ENCODE measurements at regions not wholly inside any gene's neighbourhood (a gene's known extent, or its start where the extent isn't known, plus 50 kb on each side); places are given as distances from the start of the nearest gene placed in this dataset.

DNA sequence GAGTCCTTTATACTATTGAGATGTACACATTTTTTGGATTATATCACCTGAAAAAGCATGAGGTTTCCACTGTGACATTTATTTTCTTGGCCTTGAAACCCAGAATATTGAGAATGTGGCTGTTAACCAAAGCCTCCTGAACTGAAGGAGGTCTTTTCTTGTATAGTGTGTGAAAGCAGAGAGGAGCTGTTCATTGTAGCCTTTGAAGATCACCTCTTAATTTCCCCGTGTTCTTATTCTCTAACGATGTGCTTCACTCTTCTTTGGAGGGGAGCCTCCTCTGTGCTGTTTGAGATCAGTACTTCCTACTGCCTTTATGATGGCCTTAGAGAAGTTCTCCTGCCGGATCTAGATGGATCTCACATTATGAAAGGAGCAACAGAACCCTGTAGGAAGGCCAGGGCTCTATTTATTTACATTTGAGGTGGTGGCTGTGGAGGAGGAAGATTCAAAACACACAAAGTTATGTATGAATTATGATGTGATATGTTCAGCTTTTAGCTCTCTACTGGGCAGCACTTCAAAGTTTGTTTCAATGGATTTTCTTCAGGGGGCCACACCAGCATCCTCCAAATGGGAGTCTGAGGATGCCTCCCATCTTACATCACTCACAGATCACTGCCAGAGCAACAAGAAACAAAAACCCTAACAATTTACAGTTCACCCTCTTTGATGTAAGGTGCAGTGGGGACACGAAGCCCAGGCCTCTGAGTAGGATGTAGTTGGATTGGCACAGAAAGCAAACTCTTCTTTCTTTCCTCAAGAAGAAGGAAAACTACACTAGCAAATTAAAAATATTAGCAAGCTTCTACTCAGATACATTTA is 322.3 kb downstream of the DLEU7 start:
- DNase-seq (peak; percentile 75 to 95 (median 89)), ATAC-seq (ENCODE audit: insufficient read depth, low FRiP score) (no peak)
- TF ChIP-seq, protein P1, sequence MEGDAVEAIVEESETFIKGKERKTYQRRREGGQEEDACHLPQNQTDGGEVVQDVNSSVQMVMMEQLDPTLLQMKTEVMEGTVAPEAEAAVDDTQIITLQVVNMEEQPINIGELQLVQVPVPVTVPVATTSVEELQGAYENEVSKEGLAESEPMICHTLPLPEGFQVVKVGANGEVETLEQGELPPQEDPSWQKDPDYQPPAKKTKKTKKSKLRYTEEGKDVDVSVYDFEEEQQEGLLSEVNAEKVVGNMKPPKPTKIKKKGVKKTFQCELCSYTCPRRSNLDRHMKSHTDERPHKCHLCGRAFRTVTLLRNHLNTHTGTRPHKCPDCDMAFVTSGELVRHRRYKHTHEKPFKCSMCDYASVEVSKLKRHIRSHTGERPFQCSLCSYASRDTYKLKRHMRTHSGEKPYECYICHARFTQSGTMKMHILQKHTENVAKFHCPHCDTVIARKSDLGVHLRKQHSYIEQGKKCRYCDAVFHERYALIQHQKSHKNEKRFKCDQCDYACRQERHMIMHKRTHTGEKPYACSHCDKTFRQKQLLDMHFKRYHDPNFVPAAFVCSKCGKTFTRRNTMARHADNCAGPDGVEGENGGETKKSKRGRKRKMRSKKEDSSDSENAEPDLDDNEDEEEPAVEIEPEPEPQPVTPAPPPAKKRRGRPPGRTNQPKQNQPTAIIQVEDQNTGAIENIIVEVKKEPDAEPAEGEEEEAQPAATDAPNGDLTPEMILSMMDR (IDR thresholded peaks at IDR 0.05; ENCODE audit: control extremely low read depth, extremely low read depth): no peak
- H3K27me3 ChIP-seq (ENCODE audit: control insufficient read depth in 3 of 3, insufficient read depth in 3 of 3, low read length in 2 of 3): no peaks in the 10 kb centered on the region
- no peak overlapping the region for H3K4me3 ChIP-seq
- peaks cover 7 to 59% (median 27%) of the 10 kb centered on the region in 5 donors for H3K4me1 ChIP-seq (ENCODE audit: control insufficient read depth in 5 of 5, insufficient read depth in 5 of 5, low read length in 5 of 5)
- peak overlapping the region in 1 of 2 donors; percentile 57 for H3K9ac ChIP-seq (ENCODE audit: insufficient read depth in 1 of 2, low read length in 2 of 2)
- WGBS, 2 donors: 57 to 68% methylated on average over 4 of the region's 4 CpGs
- H3K36me3 ChIP-seq (ENCODE audit: control insufficient read depth in 4 of 4, insufficient read depth in 4 of 4, low read length in 4 of 4): no peaks in the 10 kb centered on the region
- no peaks in the 10 kb centered on the region for H3K9me3 ChIP-seq (ENCODE audit: control insufficient read depth in 4 of 4, insufficient read depth in 3 of 4, low read length in 3 of 4)
- peak overlapping the region in 1 of 2 donors; percentile 53 for H3K27ac ChIP-seq (ENCODE audit: low read depth in 1 of 2, low read length in 1 of 2)

DNA sequence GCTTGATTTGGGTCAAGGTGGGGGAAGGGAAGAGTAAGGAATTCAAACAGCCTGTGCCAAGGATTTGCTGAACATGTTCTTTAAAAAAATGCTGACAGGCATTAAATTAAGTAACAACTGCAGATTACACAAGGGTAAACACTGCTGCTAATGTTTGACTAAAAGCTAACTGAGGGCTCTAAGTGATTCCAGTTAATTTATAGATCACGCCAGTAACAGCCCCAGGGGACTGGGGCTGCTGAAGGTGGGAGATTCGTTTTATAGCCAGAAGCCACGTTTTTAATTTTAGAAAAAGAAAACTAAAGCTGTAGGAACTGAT is 321.7 kb downstream of the DLEU7 start:
- peak in 1 of 3 donors; percentile 94 for DNase-seq
- no peaks in the 10 kb centered on the region for H3K27me3 ChIP-seq (ENCODE audit: control insufficient read depth in 3 of 3, insufficient read depth in 3 of 3, low read length in 2 of 3)
- H3K9me3 ChIP-seq (ENCODE audit: control insufficient read depth in 4 of 4, insufficient read depth in 3 of 4, low read length in 3 of 4): no peaks in the 10 kb centered on the region
- TF ChIP-seq, protein P1 (IDR thresholded peaks at IDR 0.05; ENCODE audit: control extremely low read depth, extremely low read depth): no peak
- WGBS, 2 donors: 30 to 48% methylated on average over 3 of the region's 3 CpGs
- no peak overlapping the region for H3K27ac ChIP-seq (ENCODE audit: low read depth in 1 of 2, low read length in 1 of 2)
- peaks cover 7 to 60% (median 23%) of the 10 kb centered on the region in 5 donors for H3K4me1 ChIP-seq (ENCODE audit: control insufficient read depth in 5 of 5, insufficient read depth in 5 of 5, low read length in 5 of 5)
- peak overlapping the region in 1 of 2 donors; percentile 57 for H3K9ac ChIP-seq (ENCODE audit: insufficient read depth in 1 of 2, low read length in 2 of 2)
- no peaks in the 10 kb centered on the region for H3K36me3 ChIP-seq (ENCODE audit: control insufficient read depth in 4 of 4, insufficient read depth in 4 of 4, low read length in 4 of 4)
- ATAC-seq (ENCODE audit: insufficient read depth, low FRiP score): peak; percentile 45
- H3K4me3 ChIP-seq: no peak overlapping the region

DNA sequence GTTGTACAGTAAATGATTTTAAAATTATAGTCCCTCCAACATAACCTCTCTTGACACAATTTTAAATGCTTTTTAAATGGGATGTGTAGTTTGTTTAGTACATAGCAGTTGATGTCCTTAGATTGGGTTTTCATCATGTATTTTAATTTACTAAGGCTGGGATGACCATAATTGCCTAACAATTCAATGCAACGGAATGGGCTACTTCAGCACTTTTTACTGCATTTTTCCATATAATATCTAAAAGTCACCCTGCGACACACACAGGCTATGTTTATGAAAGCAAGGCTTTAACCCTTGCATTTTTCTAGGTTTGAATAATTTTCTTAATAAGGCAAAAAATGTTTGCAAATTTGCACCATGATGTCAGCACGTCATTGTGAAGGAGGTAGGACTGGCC is 321.0 kb downstream of the DLEU7 start:
- Histone ChIP-seq H3K27ac (ENCODE audit: low read depth in 1 of 2, low read length in 1 of 2) (no peak overlapping the region), H3K9me3 (ENCODE audit: control insufficient read depth in 4 of 4, insufficient read depth in 3 of 4, low read length in 3 of 4) (no peaks in the 10 kb centered on the region), H3K27me3 (ENCODE audit: control insufficient read depth in 3 of 3, insufficient read depth in 3 of 3, low read length in 2 of 3) (no peaks in the 10 kb centered on the region), H3K4me3 (no peak overlapping the region), H3K9ac (ENCODE audit: insufficient read depth in 1 of 2, low read length in 2 of 2) (no peak overlapping the region), H3K36me3 (ENCODE audit: control insufficient read depth in 4 of 4, insufficient read depth in 4 of 4, low read length in 4 of 4) (no peaks in the 10 kb centered on the region), H3K4me1 (ENCODE audit: control insufficient read depth in 5 of 5, insufficient read depth in 5 of 5, low read length in 5 of 5) (peaks cover 7 to 59% (median 21%) of the 10 kb centered on the region in 5 donors)
- DNase-seq (peak in 2 of 3 donors; percentile 56 to 63), ATAC-seq (ENCODE audit: insufficient read depth, low FRiP score) (no peak)
- WGBS, 2 donors: 84 to 87% methylated on average over 3 of the region's 3 CpGs
- TF ChIP-seq, protein P1 (IDR thresholded peaks at IDR 0.05; ENCODE audit: control extremely low read depth, extremely low read depth): no peak

Data from lung (tissue), 11 donors.